ENCODE measurements at regions not wholly inside any gene's neighbourhood (a gene's known extent, or its start where the extent isn't known, plus 50 kb on each side); places are given as distances from the start of the nearest gene placed in this dataset.

- no peak for DNase-seq
Observed at GRCh38 chr2:16152928-16153753, 212.8 kb downstream of the MYCN start.

DNA sequence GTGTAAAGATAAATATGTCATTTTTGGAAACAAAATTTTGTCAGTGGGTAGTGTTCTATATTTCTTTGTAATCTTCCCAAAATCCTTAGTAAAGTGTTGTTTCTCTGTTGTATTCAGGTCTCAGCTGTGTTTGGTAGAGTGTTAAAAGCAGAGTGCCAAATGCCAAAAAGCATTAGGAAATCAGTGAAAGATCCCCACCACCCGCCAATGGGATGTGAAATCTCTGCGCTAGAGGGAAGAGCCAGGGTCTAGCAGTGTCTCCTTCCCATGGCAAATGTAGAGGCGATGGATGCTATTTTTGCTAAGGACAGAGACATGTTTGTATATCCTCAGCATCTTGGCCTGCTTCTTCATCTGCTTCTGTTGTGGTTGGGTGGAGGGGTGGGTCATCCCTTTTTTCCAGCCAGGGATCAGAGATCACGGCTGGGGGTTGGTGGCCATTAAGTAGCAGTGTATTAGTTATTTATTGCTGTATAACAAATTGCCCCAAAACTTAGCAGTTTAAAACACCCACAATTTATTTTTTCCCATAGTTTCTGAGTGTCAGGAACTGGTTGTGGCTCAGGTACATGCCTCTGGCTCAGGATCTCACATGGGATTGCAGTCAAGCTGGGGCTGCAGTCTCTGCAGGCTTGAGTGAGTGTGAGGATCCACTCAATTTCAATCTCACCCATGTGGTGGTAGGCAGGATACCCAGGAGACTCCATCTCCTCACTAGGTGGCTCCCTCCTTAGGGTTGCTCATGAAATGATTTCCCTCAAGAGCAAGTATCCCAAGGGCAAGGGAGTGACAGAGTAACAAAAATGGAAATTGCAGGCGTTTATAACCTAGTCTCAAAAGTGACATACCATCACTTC, 211.9 kb downstream of the MYCN start:
- no peak for DNase-seq

GRCh38 chr2:16151651-16152050, 211.3 kb downstream of the MYCN start:
- no peak for DNase-seq

- DNase-seq: no peak
Observed at GRCh38 chr2:16151281-16151570, 210.9 kb downstream of the MYCN start.

GRCh38 chr2:16150456-16151280, 210.3 kb downstream of the MYCN start:
- DNase-seq: no peak

GRCh38 chr2:16149349-16150243, 209.2 kb downstream of the MYCN start:
- DNase-seq: no peak

DNA sequence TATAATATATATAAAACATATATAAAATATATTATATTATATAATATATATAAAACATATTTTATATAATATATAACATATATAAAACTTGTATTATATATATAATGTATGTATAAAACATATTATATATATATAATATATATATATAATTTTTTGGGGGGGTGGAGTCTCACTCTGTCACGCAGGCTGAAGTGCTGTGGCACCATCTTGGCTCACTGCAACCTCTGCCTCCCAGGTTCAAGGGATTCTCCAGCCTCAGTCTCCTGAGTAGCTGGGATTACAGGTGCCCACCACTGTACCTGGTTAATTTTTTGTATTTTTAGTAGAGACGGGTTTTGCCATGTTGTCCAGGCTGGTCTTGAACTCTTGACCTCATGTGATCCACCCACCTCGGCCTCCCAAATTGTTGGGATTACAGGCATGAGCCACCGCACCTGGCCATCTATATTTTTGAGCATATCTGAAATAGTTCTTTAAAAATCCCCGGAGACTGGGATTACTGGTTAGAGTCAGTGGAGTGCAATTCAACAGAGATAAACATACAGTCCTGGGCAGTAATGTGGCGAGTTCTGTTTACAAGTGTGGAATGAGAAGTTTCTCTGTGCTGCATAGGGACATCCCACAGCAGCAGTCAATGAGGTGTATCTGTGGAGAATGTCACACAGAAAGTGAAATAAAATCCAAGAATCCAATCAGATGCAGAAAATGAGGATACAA, 208.4 kb downstream of the MYCN start:
- DNase-seq: no peak

DNA sequence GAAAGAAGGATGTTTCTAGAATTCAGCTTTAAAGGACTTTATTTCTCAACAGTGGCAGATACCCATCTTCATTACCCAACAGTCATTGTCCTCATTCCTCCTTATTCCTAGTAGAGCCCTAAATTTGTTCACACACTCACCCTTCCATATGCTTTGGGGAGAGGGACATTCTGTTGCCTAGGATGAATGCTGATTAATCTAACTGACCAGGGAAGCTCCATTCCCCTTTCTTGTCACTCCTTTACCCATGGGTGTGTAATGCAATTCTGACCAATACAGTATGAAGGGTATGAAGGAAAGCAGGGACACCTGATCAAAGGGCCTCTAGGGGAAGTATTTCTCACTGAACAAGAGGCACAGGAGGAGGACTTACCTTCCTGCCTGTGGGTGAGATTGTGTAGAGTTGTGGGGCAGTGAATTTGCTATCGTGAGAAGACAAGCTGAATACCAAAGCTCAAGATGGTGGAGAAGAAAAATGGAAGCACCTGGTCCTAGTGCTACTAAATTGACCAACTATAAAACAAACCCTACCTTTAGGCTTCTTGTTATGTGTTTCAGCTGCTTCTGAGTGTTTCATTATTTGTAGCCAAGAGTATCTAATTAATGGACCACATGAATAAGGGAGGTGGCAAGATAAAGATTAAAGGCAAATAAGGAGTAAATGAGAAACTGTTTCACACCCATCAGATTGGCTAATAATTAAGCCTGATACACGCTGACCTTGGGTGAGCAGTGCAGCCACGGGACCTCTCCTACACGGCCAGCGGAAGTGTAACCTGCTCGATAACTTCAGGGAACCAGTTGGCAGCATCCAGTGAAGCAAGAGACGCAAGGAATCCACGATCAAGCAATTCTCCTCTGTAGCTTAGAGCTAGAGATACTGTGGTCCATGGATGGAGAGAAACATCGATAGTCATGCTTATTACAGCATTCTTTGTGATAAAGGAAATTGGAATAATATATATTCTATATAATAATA, 202.3 kb downstream of the MYCN start:
- DNase-seq: peak; percentile 17

DNA sequence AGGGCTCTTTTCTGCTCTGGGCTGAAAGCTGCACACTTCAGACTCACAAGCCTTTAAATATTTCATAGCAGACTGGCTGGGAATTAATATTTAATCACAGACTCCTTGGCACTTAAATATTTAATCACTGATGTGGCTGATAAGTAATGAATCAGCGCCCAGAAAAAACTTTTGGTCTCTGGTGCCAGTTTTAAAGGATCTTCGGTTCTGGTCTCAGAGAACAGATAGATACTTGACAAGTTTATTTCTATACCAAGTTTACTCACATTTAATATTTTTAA, 201.2 kb downstream of the MYCN start:
- no peak for DNase-seq

DNA sequence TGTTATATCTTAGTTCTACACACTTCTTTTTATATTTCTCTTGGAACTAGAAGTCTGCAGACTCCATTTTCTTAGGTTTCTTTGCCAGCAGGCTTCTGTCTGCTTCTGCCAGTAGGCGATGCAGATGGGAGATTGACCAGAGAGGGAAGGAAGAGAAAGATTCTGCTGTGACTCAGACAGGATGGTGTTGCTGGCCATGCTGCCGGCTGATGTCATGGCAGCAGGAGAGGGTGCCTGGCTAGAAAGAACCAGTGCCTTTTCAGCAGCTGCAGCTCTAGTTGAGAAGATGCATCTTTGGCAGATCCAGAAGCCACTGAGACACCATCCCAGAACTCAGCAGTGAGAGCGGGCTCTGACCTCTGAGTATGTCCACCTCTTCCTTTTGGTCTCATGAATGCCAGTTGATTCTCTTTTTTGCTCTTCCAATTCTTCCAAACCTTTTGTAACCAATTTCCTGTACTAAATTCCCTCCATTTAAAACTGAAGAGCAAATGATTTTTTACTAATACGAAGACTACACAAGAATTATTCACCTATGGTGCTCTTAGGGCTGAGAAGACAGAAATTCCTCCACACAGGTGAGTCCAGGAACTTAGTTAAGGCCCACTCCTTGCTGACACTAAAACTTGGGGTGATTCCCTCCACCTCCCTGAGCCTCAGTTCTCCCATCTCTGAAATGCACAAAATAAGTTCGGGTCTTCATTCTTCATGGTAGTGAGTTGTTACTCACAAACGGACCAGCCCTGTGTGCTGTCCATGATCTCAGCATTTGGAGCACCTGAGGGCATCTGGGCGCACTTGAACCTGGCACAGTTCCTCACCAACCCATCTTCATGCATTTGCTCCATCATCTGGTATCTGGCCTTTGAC, 200.7 kb downstream of the MYCN start:
- DNase-seq: no peak

- DNase-seq: no peak
Observed at GRCh38 chr2:16139663-16140615, 199.6 kb downstream of the MYCN start.

GRCh38 chr2:16138811-16139662, 198.7 kb downstream of the MYCN start:
- DNase-seq: no peak

DNA sequence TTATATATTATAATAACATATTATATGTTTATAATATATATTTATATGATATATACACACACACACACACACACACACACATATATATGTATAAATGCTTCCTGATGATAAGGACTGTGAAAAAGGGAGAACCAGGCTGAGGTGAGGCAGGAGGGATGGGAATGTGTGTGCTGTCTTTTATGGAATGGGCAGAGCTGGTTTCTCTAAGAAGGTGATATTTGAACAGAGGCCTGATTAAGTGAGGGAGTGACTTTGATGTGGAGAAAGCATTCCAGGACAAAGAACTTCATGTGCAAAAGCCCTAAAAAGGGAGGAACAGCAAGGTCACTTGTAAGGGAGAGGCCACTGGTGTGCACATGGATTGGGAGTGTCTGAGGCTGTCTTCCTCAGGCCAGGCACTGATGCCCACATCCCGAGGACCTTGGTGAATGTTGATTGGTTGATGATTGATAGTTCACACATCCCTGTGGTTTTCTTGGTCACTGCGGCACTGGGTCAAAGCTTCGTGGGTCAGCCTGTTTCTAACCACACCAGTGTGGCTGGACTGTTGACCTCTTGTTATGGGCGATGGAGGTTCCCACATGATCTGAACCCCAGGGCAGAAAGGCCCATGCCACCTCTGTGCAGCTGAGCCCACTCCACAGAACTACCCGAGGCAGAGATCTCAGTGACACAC, 196.9 kb downstream of the MYCN start:
- DNase-seq: no peak

DNA sequence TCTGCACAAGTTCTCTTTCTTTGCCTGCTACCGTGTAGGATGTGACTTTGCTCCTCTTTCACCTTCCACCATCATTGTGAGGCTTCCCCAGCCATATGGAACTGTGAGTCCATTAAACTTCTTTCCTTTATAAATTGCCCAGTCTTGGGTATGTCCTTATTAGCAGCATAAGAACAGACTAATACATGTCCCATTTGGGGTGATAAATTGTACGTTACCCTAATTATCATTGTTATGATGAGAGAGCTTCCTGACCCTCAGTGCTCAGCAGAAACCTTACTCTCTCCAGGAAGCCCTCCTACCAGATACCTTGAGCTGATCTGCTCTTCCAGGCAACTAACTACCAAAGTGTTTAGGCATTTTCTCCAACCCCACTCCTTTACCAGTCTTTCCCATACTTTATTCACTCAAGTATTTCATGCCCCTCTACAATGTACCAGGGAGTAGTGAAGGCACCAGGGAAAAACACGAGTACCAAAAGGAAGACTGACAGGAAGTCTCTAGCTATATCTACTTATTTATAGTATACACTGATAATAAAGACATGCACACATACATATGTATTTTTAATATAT, 196.2 kb downstream of the MYCN start:
- DNase-seq: no peak

GRCh38 chr2:16135913-16136310, 195.6 kb downstream of the MYCN start:
- no peak for DNase-seq
